Neutrophil (primary cell): ENCODE measurements at regions not wholly inside any gene's neighbourhood (a gene's known extent, or its start where the extent isn't known, plus 50 kb on each side); places are given as distances from the start of the nearest gene placed in this dataset.
"Not testable (repeated sequence)": the region's sequence is repeated elsewhere in the genome, so short reads cannot be mapped to it uniquely, and the experiment has no call there.

ENCODE experiments used
- H3K27ac ChIP-seq: fragments of 200-600 bp; sonication (generic); 2 replicates; pipeline ENCODE4 v1.5.1; 2016; ENCODE audit warnings: mild to moderate bottlenecking, moderate library complexity
- H3K27me3 ChIP-seq: fragments of 200-600 bp; sonication (generic); 2 replicates; pipeline ENCODE4 v1.6.0; 2016; ENCODE audit warnings: mild to moderate bottlenecking
- H3K36me3 ChIP-seq: fragments of 200-600 bp; sonication (generic); 2 replicates; pipeline ENCODE4 v1.5.1; 2017
- H3K4me1 ChIP-seq, 2 experiments: fragments of 200-600 bp in 1 of 2; sonication (generic) in 1 of 2; 1 replicate in 1 of 2; 2 replicates in 1 of 2; pipeline versions ENCODE4 v1.5.1 to v1.6.1; 2013 to 2016; ENCODE audit warnings: low read depth in 1 of 2, low read length in 1 of 2, mild to moderate bottlenecking in 1 of 2, moderate library complexity in 1 of 2; ENCODE audit not compliant: control insufficient read depth in 1 of 2, insufficient read depth in 1 of 2
- H3K4me3 ChIP-seq, 2 experiments: fragments of 200-600 bp in 1 of 2; sonication (generic) in 1 of 2; 1 replicate in 1 of 2; 2 replicates in 1 of 2; pipeline ENCODE4 v1.5.1; 2013 to 2016; ENCODE audit warnings: low read depth in 1 of 2, low read length in 1 of 2, mild to moderate bottlenecking in 1 of 2, moderate library complexity in 1 of 2
- H3K9me3 ChIP-seq: fragments of 200-600 bp; sonication (generic); 2 replicates; pipeline ENCODE4 v1.5.1; 2016
- TF ChIP-seq, protein P1 (sequence below): fragments of 200-600 bp; sonication (generic); IDR thresholded peaks from 2 replicates; pipeline ENCODE4 v1.5.1; 2016; ENCODE audit warnings: antibody characterized with exemption

DNA sequence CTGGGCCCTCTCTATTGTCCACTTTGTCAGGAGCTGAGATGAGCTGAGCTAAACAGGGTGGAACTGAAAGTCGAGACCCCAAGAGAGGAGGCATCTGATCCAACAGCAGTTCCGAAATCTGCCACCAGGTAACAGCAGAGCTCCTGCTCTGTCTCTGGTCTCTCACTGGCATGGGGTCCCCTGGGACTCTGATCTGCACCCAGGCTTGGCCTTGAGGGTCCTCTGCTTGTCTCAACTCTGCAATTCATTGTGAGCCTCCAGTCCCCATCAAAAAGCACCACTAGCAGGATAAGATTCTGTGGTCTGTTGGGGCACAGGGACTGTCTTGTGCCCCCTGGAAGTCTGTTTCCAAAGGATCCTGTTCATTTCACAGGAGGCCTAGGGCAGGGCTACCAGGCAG, 62.5 kb upstream of the TOP1 start:
- Histone ChIP-seq H3K27ac (no peak overlapping the region), H3K4me1 (peaks cover 23 to 25% of the 10 kb centered on the region in 2 experiments), H3K9me3 (no peaks in the 10 kb centered on the region), H3K27me3 (peaks cover 24% of the 10 kb centered on the region), H3K4me3 (no peak overlapping the region), H3K36me3 (no peaks in the 10 kb centered on the region)
- TF ChIP-seq, protein P1, sequence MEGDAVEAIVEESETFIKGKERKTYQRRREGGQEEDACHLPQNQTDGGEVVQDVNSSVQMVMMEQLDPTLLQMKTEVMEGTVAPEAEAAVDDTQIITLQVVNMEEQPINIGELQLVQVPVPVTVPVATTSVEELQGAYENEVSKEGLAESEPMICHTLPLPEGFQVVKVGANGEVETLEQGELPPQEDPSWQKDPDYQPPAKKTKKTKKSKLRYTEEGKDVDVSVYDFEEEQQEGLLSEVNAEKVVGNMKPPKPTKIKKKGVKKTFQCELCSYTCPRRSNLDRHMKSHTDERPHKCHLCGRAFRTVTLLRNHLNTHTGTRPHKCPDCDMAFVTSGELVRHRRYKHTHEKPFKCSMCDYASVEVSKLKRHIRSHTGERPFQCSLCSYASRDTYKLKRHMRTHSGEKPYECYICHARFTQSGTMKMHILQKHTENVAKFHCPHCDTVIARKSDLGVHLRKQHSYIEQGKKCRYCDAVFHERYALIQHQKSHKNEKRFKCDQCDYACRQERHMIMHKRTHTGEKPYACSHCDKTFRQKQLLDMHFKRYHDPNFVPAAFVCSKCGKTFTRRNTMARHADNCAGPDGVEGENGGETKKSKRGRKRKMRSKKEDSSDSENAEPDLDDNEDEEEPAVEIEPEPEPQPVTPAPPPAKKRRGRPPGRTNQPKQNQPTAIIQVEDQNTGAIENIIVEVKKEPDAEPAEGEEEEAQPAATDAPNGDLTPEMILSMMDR, result no peak

DNA sequence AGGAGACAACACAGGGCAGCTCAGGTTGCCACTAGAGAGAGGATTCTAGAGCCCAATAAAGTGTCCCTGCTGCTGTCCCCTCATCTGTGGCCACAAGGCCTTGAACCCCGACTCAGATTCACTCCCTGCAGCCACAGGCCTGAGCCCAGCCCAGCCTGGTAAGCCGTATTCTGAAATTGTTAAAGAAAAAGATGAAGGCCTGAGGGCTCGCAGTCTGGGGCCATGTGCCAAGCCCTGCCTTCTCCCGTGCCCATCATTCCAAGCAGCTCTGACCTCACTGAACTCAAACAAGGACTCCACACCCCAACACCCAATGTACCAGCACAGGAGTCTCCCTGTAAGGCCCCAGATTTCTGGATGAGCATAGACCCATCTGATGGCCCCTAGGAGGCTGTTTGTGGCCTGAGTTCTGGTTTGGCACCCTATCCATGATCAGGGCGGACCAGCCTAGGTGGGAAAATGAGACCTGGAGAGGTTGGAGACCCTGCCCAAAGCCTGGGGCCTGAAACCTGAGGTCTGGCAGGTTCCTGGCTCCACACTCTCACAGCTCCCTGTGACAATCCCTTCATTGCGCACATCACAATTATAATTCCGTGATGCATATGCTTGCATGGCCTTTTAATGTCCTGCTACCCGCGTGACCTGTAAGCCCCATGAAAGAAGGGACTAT, 62.0 kb upstream of the TOP1 start:
- H3K27me3 ChIP-seq, result peaks cover 29% of the 10 kb centered on the region
- H3K36me3 ChIP-seq, result no peaks in the 10 kb centered on the region
- no peak overlapping the region for H3K27ac ChIP-seq
- H3K4me1 ChIP-seq, result peaks cover 18 to 19% of the 10 kb centered on the region in 2 experiments
- no peaks in the 10 kb centered on the region for H3K9me3 ChIP-seq
- TF ChIP-seq, protein P1, result no peak
- H3K4me3 ChIP-seq, result no peak overlapping the region

DNA sequence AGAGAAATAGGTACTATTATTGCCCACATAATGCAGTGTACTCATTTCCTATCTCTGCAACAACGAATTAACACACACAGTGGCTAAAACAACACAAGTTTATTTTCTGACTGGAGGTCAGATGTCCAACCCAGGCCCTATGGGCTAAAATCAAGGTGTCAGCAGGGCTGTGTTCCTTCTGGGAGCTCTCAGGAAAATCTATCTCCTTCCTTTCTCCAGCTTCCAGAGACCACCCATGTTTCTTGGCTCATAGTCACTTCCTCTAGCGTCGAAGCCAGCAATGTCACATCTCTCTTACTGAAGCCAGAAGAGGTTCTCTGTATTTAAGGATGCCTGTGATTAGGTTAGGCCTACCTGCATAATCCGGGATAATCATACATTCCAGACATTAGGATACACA, 60.9 kb upstream of the TOP1 start:
- H3K27ac ChIP-seq, result no peak overlapping the region
- no peaks in the 10 kb centered on the region for H3K9me3 ChIP-seq

DNA sequence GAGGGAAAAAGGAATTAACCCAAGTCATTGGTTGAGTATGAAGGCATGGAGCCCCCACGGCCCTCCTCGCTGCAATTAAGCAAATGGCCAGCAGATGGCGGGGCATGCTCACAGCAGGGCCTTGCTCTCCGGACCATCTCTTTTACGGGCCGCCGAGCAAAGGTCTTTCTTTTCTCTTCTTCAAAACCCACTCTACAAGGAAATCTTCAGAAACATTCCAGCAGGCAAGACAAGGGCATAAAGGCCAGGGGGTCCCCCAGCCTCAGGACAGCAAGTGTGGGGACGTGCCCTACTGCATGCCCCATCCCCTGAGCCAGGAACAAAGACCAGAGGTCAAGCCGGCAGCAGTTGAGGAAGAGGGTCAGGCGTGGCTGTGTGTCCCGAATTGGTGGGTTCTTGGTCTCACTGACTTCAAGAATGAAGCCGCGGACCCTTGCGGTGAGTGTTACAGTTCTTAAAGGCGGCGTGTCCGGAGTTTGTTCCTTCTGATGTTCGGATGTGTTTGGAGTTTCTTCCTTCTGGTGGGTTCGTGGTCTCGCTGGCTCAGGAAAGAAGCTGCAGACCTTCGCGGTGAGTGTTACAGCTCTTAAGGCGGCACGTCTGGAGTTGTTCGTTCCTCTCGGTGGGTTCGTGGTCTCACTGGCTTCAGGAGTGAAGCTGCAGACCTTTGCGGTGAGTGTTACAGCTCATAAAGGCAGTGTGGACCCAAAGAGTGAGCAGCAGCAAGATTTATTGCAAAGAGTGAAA, 59.6 kb upstream of the TOP1 start:
- H3K9me3 ChIP-seq, H3K36me3 ChIP-seq, H3K27ac ChIP-seq, H3K4me1 ChIP-seq: not testable (repeated sequence)
- H3K27me3 ChIP-seq, result peaks cover 44% of the 10 kb centered on the region
- TF ChIP-seq, protein P1, result peak; percentile 93
- peak overlapping the region in 1 of 2 experiments; percentile 50 for H3K4me3 ChIP-seq

More for the DNA sequence above, 60.9 kb upstream of the TOP1 start:
- peaks cover 7 to 9% of the 10 kb centered on the region in 2 experiments for H3K4me1 ChIP-seq
- H3K27me3 ChIP-seq, result peaks cover 38% of the 10 kb centered on the region
- H3K4me3 ChIP-seq, result no peak overlapping the region
- TF ChIP-seq, protein P1, result no peak
- no peaks in the 10 kb centered on the region for H3K36me3 ChIP-seq

DNA sequence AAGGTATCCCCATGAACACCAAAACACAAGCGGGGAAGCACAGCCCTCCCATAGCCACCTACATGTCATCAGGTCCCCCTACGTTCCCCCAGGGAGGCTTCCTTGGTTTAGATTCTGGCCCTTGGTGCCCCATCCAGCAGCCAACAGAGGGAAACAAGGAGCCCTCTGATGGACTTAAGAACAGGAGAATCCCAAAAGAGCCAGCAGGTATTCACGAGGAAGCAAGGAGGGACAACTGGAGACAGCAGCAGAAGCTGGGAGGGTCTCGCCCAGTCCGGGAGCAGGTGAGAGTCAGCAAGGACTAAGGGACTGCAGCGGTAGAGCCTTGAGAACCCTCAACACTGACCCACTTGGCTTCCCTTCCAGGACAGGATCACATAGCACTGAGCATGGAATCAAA, 58.4 kb upstream of the TOP1 start:
- Histone ChIP-seq H3K9me3 (no peaks in the 10 kb centered on the region), H3K4me3 (no peak overlapping the region), H3K36me3 (no peaks in the 10 kb centered on the region), H3K27me3 (peaks cover 54% of the 10 kb centered on the region), H3K27ac (no peak overlapping the region), H3K4me1 (peaks cover 4 to 5% of the 10 kb centered on the region in 2 experiments)
- TF ChIP-seq, protein P1, result no peak
